HG03095 (cell line): ENCODE measurements at regions not wholly inside any gene's neighbourhood (a gene's known extent, or its start where the extent isn't known, plus 50 kb on each side); places are given as distances from the start of the nearest gene placed in this dataset.
"Not testable (repeated sequence)": the region's sequence is repeated elsewhere in the genome, so short reads cannot be mapped to it uniquely, and the experiment has no call there.

Experiments
- ATAC-seq: cut with Tn5 transposase; IDR thresholded peaks from one replicate; pipeline ENCODE4 v1.9.1; 2021; ENCODE audit warnings: moderate library complexity; ENCODE audit not compliant: unreplicated experiment

DNA sequence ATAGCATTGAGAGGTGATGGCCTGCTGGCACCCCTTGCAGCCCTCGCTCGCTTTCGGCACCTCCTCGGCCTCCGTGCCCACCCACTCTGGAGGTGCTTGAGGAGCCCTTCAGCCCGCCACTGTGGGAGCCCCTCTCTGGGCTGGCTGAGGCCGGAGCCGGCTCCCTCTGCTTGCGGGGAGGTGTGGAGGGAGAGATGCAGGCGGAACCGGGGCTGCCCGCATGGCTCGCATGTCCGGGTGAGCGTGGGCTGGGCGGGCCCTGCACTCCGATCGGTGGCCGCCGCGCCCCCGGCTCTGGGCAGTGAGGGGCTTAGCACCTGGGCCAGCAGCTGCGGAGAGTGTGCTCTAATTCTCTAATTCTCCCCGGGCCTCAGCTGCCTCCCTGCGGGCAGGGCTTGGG, 101.1 kb downstream of the KIF4B start:
- ATAC-seq, result no peak

DNA sequence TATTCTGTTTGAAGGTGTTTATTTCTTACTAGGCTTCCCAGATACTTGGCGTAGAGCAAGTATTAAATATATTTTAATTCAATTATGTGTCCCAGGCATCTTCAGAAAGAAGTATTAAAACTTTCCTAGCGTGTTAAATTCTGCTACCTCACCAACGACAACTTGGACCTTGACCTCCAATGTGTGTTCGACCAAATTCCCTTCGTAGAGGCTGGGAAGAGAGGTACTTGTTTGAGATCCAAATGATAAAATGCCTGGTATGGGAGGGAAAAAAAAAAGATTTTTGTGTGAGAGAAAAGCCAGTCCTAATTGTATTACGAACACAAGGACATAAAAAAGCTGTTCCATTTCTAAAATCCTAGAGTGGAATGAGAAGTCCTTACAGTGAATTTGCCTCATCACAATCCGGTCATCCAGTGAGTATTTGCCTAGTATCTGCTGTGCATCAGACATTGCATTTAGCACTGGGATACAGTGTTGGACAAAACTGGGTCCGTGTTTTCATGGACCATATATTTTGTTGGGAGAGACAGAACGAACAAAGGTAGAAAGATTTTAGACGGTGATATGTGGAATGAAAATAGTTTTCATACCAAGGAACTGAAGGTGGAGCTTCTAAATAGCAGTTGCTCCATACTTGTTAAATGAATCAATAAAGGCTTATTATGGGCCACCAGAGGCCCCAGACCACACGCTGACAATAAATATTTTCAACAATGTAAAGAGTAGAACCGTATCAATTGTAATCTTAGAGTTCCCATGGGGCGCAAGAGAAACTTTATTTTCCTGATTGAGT, 103.1 kb downstream of the KIF4B start:
- no peak for ATAC-seq

DNA sequence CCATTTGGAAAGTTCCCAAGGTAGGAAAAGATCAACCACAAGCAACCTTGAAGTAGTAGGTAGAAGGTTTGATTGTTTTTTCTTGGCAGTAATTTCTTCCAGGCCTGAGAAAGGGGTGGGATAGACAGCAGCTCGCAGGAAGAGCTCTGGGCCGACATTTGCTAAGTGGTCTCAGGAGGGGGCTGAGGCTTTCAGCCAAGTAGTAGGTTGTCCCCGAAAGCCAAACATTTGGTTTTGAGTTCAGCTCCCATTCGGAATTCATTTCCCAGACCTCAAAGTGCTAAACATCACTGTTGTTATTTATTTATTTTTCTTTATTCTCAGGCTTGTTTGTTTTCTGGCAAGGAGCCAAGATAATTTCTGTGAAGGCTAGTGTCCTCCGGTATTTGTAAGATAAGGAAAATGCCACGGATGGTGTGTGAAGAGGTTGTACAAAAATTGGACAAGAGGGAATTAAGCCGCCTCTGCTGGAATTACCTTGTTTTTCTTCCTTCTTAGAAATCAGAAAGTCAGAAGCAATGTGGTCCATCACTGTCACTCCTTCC, 112.1 kb downstream of the KIF4B start:
- ATAC-seq, result no peak

DNA sequence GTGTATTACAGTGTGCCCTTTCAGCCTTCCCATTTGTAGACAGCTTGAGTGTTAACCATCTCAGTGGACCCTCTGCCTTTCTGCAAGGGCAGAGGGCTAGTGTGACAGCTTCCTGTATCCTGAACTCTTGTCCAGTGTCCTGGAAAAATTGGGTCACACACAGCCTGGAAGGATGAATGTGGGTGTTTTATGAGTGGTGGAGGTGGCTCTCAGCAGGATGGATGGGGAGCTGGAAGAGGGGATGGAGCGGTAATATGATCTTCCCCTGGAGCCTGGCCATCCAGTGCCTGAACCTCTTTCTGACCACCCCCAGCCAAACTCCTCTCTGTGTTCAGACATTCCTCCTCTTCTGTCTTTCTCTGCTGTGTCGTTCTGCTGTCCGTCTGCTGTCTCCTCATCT, 113.0 kb downstream of the KIF4B start:
- ATAC-seq, result no peak

DNA sequence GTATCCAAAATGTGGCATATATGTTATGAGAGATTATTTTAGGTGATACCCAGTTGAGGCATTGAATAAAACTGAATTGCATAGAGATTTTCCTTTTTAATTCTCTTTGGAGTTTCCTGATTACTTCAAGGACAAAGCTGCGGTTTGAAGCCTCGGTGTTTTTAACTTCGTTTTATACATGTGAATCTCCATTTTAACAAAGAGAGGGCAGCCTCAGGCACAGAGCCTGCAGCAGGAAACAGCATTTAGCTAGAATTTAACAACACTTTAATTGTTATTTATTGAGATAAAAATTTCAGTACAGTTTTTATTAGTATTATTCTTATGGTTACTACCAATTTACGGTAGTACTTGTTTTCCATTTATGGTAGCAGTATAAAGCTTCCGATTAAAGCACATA, 114.0 kb downstream of the KIF4B start:
- no peak for ATAC-seq

DNA sequence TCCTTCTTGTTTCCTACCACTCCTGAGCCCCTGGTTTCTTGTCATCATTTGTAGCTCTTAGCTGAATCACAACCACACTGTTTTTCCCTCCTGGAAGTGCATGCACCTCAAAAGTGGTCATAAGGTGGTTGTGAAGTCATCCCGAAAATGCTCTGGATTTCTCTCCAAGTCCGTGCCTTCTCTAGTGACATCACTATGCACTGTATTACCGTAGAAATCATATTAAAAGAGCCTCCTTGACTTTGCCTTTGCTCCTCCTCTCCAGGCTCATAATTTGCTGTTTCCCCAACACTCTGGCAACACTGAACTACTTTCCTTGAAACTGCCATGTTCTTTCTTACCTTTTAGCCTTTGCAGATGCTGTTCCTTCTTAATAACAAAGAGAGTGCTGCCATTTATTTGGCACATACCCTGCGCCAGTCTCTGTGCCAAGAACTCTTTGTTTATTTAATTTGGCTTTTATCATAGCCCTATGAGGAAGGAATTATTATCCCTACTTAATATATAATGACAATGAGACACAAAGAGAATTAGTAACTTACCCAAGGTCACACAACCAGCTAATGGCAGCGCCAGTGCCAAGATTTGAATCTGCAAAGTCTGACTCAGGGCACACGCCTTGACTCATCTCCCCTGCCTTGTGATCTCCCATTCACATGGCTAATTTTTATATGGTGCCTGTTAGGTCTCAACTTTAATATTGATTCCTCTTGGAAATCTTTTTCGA, 115.4 kb downstream of the KIF4B start:
- ATAC-seq, result no peak

DNA sequence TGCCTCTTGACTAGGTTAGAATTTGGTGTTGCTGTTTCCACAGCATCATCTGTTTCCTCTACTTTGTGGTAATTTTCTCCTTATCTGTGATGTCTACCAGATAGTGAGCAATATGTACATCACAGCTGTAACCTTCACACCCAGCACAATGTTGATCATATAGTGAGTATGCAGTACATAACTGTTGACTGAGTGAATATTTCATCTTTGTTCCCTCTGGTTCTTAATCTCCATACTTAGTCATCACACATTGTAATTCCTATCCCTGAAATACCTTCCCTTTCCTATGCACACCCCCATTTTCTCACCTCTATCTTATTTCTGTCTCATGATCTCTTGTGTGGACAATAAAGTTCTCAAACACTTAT, 115.9 kb downstream of the KIF4B start:
- ATAC-seq, result no peak

DNA sequence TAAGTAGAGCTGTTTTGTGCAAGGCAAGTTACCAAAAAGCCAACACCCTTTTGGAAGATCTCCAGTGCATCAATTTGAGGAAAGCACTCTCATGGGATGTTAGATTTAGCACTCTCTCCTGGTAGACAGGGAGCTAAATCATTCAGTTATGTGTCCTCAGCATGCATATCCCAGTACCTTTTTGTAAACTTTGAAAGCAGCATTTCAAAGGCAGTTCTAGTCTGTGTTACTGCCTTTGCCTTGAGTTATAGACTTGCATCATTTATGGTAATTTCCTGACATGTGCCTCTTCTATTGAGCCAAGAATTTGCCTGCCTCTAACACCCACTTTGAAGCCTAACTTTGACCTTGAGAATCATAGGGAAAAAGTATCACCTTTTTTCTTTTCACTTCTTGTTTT, 120.6 kb downstream of the KIF4B start:
- ATAC-seq, result no peak

DNA sequence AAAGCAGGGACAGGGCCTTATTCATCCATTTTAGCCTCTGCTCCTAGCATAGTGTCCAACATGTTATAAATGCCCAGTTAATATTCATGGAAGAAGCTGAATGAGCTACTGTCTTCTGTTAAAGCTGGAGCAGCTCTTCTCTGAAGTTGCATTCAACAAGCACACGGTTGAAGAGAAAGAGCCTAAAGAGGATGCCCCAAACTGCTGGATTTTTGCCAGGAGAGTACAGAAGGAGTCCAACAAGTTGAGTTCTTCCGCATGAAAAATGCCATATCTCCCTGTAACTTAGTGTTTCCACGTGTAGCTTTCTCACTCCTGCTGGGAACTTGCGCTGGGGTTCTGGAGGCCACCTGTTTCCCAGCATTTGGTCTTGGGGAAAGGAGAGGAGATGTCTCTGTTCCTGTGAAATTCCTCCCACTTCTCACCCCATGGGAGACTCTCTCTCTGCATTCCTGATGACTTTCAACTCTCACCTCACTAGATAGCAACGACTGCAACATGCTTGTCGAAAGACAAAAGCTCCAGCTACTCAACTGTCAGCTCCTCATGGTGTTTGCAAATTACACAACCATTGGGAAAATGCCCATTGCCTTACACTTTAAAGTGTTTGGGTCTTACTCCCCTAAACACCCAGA, 122.8 kb downstream of the KIF4B start:
- ATAC-seq, result no peak

DNA sequence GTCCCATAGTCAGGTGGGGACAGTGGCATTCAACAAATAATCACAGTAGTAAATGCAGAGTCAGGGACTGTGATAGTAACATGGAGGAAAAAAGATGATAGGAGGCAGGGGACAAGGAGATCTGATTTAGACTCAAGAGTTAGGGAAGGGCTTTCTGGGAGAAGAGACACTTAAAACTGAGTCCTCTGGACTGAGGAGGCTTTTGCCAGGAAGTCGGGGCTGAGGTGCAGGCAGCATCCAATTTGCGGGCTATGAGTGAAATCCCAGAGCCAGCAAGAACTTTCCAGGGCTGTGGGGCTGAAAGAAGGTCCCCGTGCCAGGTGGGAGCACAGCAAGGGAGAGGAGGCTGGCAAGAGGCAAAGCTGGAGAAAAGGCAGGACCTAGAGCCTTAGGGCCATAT, 124.1 kb downstream of the KIF4B start:
- ATAC-seq, result no peak

DNA sequence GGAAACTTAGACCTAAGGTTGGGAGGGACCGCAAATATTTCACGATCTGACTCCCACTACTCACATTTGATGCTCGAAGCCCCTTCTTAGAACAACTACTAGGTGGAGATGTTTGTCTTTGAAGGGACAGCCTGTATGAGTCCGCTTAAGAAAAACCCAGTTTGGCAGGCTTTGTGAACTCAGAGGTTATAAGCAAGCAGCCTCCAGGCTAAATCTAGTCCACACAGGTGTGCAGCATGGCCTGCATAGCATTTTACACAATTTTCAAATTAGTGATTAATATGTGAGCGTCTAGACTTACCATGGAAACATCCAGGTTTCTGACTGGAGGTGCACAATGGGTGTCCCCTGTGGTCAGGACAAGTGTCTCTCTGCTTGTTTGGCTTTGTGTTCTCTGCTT, 127.1 kb downstream of the KIF4B start:
- ATAC-seq, result no peak

DNA sequence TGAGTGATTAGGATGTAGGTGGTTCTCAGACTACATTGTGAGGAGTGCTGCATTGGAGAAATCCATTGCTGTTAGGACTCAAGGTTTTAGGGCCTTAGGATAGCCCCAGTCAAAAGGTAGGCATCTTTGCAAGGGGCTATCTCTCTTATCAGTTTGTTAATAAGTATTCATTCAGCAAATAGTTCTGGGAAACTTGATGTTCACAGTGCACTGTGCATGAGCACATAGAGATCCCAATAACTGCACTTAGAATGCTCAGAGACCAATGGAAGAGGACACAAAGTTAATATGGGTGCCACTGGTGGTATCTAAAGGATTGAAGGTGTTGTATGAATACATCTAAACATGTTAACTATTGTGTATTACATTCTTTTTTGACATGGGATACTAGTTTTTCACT, 131.4 kb downstream of the KIF4B start:
- no peak for ATAC-seq

DNA sequence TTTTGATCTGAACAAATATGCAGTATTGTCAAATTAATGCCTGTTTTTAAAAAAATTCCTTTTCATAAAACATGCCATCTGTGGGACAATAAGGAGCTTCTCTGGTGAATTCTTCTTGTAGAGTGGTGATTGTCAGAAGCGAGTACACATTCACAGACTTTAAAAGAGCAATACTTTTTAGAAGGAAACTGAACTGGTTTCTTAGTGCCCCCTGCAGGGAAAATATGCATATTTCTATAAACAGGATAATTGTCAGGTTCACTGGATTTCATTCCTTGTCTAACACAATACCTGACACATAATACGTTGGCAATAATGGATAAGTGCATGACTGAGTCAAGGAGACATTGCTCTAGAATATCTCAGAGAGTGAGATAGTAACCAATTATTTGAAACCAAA, 133.7 kb downstream of the KIF4B start:
- no peak for ATAC-seq

DNA sequence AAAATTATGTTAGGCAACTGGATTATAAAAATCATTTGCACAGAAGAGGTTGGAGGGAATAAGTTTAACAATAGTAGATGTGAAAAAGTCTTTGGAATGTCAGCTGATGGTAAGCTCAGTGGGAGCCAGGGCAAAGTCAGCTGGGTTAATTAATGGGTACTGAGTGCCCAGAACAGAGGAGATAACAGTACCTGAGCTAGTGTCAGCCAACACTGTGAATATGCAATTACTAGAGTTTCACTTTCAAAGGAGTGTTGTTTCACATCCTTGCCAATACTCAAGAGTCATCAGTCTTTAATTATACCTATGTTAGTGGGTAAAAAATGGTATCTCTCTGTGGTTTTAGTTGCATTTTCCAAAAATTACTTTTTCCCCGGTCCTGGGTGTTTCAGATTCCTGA, 135.1 kb downstream of the KIF4B start:
- ATAC-seq, result no peak

DNA sequence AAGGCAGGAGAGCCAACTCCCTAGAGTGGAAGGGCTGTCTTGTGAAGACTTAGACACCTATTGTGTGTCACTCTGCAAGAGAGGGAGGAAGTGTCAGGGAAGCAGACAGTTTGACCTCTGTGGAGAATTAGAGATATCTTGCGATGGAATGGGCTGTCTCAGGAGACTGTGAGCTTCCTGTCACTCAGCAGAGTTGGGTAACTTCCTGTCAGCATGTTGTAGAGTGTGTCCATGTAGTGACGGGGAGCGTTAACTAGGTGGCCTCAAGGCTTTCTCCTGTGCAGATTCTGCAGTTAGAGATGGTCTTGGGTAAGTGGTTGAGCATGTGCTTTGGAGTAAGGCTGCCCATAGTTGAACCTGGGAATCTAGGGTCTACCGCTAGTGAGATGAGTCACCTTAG, 136.5 kb downstream of the KIF4B start:
- no peak for ATAC-seq

DNA sequence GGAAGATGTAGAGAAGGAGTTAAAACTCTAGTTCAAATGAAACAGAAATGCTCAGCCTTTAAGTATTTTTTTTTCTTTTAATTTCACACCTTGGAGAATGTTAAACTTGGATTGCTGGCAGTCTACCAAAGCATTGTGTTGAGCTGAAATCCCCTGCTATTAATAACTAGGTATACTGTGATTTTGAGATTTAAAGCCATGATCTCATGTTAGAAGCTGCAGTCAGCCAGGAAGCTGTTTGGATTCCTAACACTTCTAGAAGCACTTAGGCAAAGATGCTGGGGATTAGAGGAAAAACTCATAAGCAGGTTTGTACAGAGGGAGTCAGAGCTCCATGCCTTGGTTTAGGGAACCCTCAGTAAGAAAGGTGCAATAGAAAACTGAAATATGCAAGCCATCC, 141.4 kb downstream of the KIF4B start:
- ATAC-seq, result no peak

DNA sequence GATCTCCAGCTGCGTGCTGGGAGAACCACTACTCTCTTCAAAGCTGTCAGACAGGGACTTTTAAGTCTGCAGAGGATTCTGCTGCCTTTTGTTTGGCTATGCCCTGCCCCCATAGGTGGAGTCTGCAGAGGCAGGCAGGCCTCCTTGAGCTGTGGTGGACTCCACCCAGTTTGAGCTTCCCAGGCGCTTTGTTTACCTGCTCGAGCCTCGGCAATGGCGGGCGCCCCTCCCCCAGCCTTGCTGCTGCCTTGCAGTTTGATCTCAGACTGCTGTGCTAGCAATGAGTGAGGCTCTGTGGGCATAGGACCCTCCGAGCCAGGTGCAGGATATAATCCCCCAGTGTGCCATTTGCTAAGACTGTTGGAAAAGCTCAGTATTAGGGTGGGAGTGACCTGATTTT, 149.5 kb downstream of the KIF4B start:
- ATAC-seq, result not testable (repeated sequence)

DNA sequence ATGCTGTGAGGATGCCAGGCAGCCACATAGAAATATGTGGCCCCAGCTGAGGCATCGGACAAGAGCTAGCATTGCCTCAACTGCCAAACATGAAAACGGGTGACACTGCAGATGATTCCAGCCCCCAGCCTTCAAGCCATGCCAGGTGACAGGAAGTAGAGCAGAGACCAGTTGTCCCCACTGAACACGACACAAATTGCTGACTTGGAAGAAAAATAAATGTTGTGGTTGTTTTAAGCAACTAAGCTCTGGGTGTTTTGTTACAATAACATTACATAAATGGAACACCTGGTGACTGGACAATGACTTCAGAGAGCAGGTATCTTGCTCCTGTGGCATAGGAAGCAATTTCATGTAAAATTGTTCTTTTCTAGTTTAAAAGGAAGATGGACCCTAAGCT, 154.2 kb downstream of the KIF4B start:
- no peak for ATAC-seq

DNA sequence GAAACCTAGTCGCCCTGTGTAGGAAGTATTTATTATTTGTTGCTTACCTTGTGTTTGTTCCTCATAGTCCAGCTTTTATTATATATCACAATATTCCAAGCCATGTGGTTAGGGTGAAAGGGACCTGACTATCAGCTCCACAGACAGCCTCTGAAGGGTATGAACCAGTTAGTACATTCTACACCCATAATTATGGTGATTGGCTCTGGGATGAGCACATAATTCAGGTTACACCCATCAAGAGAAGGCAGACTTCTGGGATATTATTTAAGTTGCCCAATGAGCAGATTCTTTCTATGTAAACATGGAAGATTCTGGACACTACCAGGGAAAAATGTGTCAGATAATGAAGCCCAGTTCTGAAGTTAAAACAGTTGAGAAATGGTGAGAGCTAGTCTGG, 168.0 kb downstream of the KIF4B start:
- ATAC-seq, result no peak

DNA sequence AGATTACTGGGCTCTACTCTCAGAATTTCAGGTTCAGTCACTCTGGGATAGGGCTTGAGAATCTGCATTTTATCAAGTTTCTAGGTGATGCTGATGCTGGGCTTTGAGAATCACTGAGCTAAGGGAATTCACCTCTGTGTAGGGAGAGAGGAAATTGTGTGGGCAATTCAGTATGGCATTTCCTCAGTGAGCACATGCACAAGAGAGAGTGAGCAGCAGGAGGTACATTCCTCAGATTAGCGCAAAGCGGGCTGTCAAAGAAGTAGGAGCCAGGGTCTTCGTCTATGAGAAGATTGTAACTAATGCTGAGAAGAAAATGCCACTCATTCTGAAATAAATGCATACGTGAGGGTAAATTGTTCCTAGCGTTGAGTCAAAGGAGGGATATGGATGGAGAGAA, 175.9 kb downstream of the KIF4B start:
- ATAC-seq, result no peak

DNA sequence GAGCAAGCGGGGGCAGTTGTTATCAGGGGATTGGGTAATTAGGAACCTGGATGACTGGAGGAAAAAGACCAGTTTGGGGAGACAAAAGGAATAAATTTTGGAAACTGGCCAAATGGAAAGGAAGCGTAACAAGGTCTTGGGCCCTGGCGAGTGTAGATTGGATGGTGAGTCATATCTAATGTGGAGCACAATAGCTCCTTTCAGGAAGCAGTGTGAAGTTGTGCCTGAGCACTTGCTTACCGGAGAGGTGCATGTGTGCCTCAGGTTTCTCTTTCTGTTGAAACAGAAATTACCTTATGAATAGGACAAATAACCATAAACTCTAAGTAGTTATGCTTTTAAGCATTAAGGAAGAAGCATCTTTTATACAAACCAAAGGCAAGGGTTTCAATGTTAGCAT, 176.4 kb downstream of the KIF4B start:
- no peak for ATAC-seq

DNA sequence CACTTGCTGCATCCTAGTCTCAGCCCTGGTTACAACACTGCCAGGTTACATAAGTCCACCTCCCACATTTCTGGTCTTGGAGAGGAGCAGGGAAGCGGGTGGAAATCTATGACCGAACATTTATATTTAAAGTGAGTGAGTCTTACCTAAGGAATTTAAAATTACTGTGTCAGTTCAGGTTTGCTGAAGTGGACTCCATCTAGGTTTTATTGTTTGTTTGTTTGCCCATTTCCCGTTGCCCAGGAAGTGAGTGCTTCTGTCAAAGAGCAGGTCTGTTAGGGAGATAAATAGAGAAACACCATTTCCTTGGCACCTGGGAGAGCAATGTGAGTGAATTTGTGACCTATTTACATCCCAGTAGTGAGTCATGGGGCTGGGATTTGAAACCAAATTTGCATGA, 179.5 kb downstream of the KIF4B start:
- ATAC-seq, result no peak
